RWPE2 (cell line): ENCODE measurements at regions not wholly inside any gene's neighbourhood (a gene's known extent, or its start where the extent isn't known, plus 50 kb on each side); places are given as distances from the start of the nearest gene placed in this dataset.

Experiments used
- ATAC-seq: fragments of 200-7000 bp; cut with Tn5 transposase; 3 replicates; pipeline ENCODE4 v1.9.1; 2021; ENCODE audit warnings: low read depth
- DNase-seq: peaks from one replicate; pipeline ENCODE4 v3.0.0-alpha.2; 2020; ENCODE audit warnings: low spot score
- H3K27ac ChIP-seq: fragments of 450-650 bp; 2 replicates; pipeline ENCODE4 v1.5.1; 2017; ENCODE audit warnings: mild to moderate bottlenecking; ENCODE audit not compliant: poor library complexity, severe bottlenecking
- H3K27me3 ChIP-seq: fragments of 250-450 bp; sonication (Bioruptor Pico); 2 replicates; pipeline ENCODE4 v1.5.1; 2021; ENCODE audit warnings: mild to moderate bottlenecking, moderate library complexity; ENCODE audit not compliant: insufficient read depth, poor library complexity, severe bottlenecking
- H3K36me3 ChIP-seq: fragments of 250-450 bp; sonication (Bioruptor Pico); 2 replicates; pipeline ENCODE4 v1.5.1; 2020; ENCODE audit warnings: low read depth, mild to moderate bottlenecking, moderate library complexity
- H3K4me1 ChIP-seq: fragments of 250-450 bp; sonication (Bioruptor Pico); 2 replicates; pipeline ENCODE4 v1.5.1; 2021; ENCODE audit warnings: mild to moderate bottlenecking, moderate library complexity; ENCODE audit not compliant: insufficient read depth, poor library complexity, severe bottlenecking
- H3K4me3 ChIP-seq: fragments of 250-450 bp; sonication (Bioruptor Pico); 2 replicates; pipeline ENCODE4 v1.5.1; 2021; ENCODE audit warnings: mild to moderate bottlenecking, moderate library complexity; ENCODE audit not compliant: severe bottlenecking
- H3K9me3 ChIP-seq: fragments of 250-450 bp; sonication (Bioruptor Pico); 2 replicates; pipeline ENCODE4 v1.5.1; 2021; ENCODE audit warnings: mild to moderate bottlenecking, moderate library complexity; ENCODE audit not compliant: severe bottlenecking
- CTCF ChIP-seq: fragments of 450-650 bp; IDR thresholded peaks from one replicate; pipeline ENCODE4 v1.5.1; 2017; ENCODE audit warnings: mild to moderate bottlenecking, moderate library complexity; ENCODE audit not compliant: poor library complexity, severe bottlenecking

- H3K9me3 ChIP-seq: no peaks in the 10 kb centered on the region
- no peak overlapping the region for H3K27ac ChIP-seq
- no peak for TF ChIP-seq CTCF
- no peaks in the 10 kb centered on the region for H3K36me3 ChIP-seq
- ATAC-seq: no peak
- no peak for DNase-seq
- H3K4me1 ChIP-seq: no peaks in the 10 kb centered on the region
- no peaks in the 10 kb centered on the region for H3K27me3 ChIP-seq
- no peak overlapping the region for H3K4me3 ChIP-seq
These were observed 206.8 kb upstream of the TMTC4 start for GRCh38 chr13:100881291-100881864.

- no peaks in the 10 kb centered on the region for H3K36me3 ChIP-seq
- DNase-seq: no peak
- no peak overlapping the region for H3K4me3 ChIP-seq
- peaks cover 11% of the 10 kb centered on the region for H3K4me1 ChIP-seq
- no peak for TF ChIP-seq CTCF
- no peaks in the 10 kb centered on the region for H3K27me3 ChIP-seq
- H3K27ac ChIP-seq: no peak overlapping the region
- H3K9me3 ChIP-seq: no peaks in the 10 kb centered on the region
- no peak for ATAC-seq
These were observed 205.6 kb upstream of the TMTC4 start for GRCh38 chr13:100880166-100880565.

GRCh38 chr13:100879255-100879654 is 204.7 kb upstream of the TMTC4 start:
- Histone ChIP-seq H3K4me3 (no peak overlapping the region), H3K4me1 (peaks cover 11% of the 10 kb centered on the region), H3K27me3 (no peaks in the 10 kb centered on the region), H3K27ac (no peak overlapping the region), H3K36me3 (no peaks in the 10 kb centered on the region), H3K9me3 (no peaks in the 10 kb centered on the region)
- DNase-seq: no peak
- no peak for ATAC-seq
- no peak for TF ChIP-seq CTCF

GRCh38 chr13:100876044-100876403 is 201.4 kb upstream of the TMTC4 start:
- H3K27ac ChIP-seq: peak overlapping the region; percentile 53
- no peak for TF ChIP-seq CTCF
- H3K9me3 ChIP-seq: no peaks in the 10 kb centered on the region
- DNase-seq: no peak
- no peaks in the 10 kb centered on the region for H3K27me3 ChIP-seq
- H3K36me3 ChIP-seq: no peaks in the 10 kb centered on the region
- no peak for ATAC-seq
- peaks cover 11% of the 10 kb centered on the region for H3K4me1 ChIP-seq
- no peak overlapping the region for H3K4me3 ChIP-seq

- TF ChIP-seq CTCF: no peak
- H3K27me3 ChIP-seq: no peaks in the 10 kb centered on the region
- peak overlapping the region; percentile 53 for H3K27ac ChIP-seq
- no peak for DNase-seq
- H3K4me1 ChIP-seq: peaks cover 11% of the 10 kb centered on the region
- ATAC-seq: peak; percentile 95
- no peaks in the 10 kb centered on the region for H3K36me3 ChIP-seq
- H3K9me3 ChIP-seq: no peaks in the 10 kb centered on the region
- no peak overlapping the region for H3K4me3 ChIP-seq
These were observed 200.9 kb upstream of the TMTC4 start for GRCh38 chr13:100875392-100876043.
